Liver (tissue), 3 donors: ENCODE measurements at regions not wholly inside any gene's neighbourhood (a gene's known extent, or its start where the extent isn't known, plus 50 kb on each side); places are given as distances from the start of the nearest gene placed in this dataset.

Source experiments
- JUND ChIP-seq, 2 donors: IDR thresholded peaks; 2 replicates each; pipeline ENCODE4 v1.6.1; 2016; ENCODE audit warnings: antibody characterized with exemption in 2 of 2
- YY1 ChIP-seq: IDR thresholded peaks from 2 replicates; pipeline ENCODE4 v1.6.1; 2016; ENCODE audit warnings: antibody characterized with exemption, mild to moderate bottlenecking
- TF ChIP-seq, protein P1 (sequence below): fragments of 150-350 bp; IDR thresholded peaks from 2 replicates; pipeline ENCODE4 v1.5.1; 2017; ENCODE audit warnings: improper control_type of control experiment, low read depth, low read length; ENCODE audit not compliant: missing input control
- TF ChIP-seq, protein P2 (sequence below): IDR thresholded peaks from 2 replicates; pipeline ENCODE4 v1.6.1; 2016; ENCODE audit warnings: antibody characterized with exemption
- donor health status: healthy.
- donor health status: healthy.

DNA sequence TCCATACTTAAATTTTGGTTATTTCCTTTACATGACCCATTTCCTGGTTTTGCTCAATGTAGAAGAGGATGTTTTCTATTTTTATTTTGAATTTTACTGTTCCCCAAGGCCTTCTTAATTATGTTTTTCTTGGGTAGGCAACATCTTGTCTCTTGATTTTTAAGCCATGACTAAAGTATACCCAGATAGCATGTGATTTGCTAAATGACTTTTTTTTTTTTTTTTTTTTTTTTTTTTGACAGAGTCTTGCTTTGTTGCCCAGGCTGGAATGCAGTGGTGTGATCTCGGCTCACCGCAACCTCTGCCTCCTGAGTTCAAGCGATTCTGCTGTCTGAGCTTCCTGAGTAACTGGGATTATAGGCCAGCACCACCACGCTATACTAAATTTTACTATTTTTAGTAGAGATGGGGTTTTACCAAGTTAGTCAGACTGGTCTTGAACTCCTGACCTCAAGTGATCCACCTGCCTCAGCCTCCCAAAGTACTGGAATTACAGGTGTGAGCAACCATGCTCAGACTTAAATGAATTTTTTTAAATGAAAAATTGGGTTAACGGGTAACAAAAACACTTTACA is 198.6 kb upstream of the DAB2 start:
- TF ChIP-seq, protein P1, sequence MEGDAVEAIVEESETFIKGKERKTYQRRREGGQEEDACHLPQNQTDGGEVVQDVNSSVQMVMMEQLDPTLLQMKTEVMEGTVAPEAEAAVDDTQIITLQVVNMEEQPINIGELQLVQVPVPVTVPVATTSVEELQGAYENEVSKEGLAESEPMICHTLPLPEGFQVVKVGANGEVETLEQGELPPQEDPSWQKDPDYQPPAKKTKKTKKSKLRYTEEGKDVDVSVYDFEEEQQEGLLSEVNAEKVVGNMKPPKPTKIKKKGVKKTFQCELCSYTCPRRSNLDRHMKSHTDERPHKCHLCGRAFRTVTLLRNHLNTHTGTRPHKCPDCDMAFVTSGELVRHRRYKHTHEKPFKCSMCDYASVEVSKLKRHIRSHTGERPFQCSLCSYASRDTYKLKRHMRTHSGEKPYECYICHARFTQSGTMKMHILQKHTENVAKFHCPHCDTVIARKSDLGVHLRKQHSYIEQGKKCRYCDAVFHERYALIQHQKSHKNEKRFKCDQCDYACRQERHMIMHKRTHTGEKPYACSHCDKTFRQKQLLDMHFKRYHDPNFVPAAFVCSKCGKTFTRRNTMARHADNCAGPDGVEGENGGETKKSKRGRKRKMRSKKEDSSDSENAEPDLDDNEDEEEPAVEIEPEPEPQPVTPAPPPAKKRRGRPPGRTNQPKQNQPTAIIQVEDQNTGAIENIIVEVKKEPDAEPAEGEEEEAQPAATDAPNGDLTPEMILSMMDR, result no peak
- TF ChIP-seq JUND (IDR thresholded peaks at IDR 0.05) (no peak), YY1 (no peak)
- TF ChIP-seq, protein P2, sequence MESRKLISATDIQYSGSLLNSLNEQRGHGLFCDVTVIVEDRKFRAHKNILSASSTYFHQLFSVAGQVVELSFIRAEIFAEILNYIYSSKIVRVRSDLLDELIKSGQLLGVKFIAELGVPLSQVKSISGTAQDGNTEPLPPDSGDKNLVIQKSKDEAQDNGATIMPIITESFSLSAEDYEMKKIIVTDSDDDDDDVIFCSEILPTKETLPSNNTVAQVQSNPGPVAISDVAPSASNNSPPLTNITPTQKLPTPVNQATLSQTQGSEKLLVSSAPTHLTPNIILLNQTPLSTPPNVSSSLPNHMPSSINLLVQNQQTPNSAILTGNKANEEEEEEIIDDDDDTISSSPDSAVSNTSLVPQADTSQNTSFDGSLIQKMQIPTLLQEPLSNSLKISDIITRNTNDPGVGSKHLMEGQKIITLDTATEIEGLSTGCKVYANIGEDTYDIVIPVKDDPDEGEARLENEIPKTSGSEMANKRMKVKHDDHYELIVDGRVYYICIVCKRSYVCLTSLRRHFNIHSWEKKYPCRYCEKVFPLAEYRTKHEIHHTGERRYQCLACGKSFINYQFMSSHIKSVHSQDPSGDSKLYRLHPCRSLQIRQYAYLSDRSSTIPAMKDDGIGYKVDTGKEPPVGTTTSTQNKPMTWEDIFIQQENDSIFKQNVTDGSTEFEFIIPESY, result no peak
